Smooth muscle cell (in vitro differentiated cells): ENCODE measurements at regions not wholly inside any gene's neighbourhood (a gene's known extent, or its start where the extent isn't known, plus 50 kb on each side); places are given as distances from the start of the nearest gene placed in this dataset.
A peak's percentile ranks its signal among the peaks of the same experiment; 100 is the strongest.

ENCODE experiments used
- DNase-seq: peaks from one replicate; lab custom pipeline; 2025; ENCODE audit not compliant: unreplicated experiment; lab: John Stamatoyannopoulos, UW
- H2AFZ ChIP-seq: fragments of 200-600 bp; sonication (generic); 2 replicates; pipeline ENCODE4 v1.6.0; 2016; ENCODE audit warnings: antibody characterized with exemption, low read depth, mild to moderate bottlenecking
- H3F3A ChIP-seq: fragments of 200-600 bp; sonication (generic); 2 replicates; pipeline ENCODE4 v1.6.0; 2017; ENCODE audit warnings: antibody characterized with exemption, low read depth
- H3K27ac ChIP-seq: fragments of 200-600 bp; sonication (generic); 2 replicates; pipeline ENCODE4 v1.5.1; 2016; ENCODE audit warnings: low read depth, mild to moderate bottlenecking
- H3K27me3 ChIP-seq: fragments of 200-600 bp; sonication (generic); 2 replicates; pipeline ENCODE4 v1.6.1; 2016; ENCODE audit warnings: low read depth, mild to moderate bottlenecking
- H3K36me3 ChIP-seq: fragments of 200-600 bp; sonication (generic); 2 replicates; pipeline ENCODE4 v1.5.1; 2016; ENCODE audit warnings: low read depth
- H3K4me1 ChIP-seq: fragments of 200-600 bp; sonication (generic); 2 replicates; pipeline ENCODE4 v1.5.1; 2016; ENCODE audit warnings: low read depth
- H3K4me2 ChIP-seq: fragments of 200-600 bp; sonication (generic); 2 replicates; pipeline ENCODE4 v1.6.0; 2016; ENCODE audit warnings: mild to moderate bottlenecking
- H3K4me3 ChIP-seq: fragments of 200-600 bp; sonication (generic); 2 replicates; pipeline ENCODE4 v1.5.1; 2016; ENCODE audit warnings: mild to moderate bottlenecking
- H3K79me2 ChIP-seq: fragments of 200-600 bp; sonication (generic); 2 replicates; pipeline ENCODE4 v1.6.0; 2016; ENCODE audit warnings: low read depth, mild to moderate bottlenecking
- H3K9ac ChIP-seq: fragments of 200-600 bp; sonication (generic); 2 replicates; pipeline ENCODE4 v1.6.0; 2016; ENCODE audit warnings: low read depth
- H3K9me3 ChIP-seq: fragments of 200-600 bp; sonication (generic); replicated peaks from 2 replicates; pipeline ENCODE4 v1.5.1; 2016; ENCODE audit warnings: low read depth
- H4K20me1 ChIP-seq: fragments of 200-600 bp; sonication (generic); 2 replicates; pipeline ENCODE4 v1.6.0; 2016; ENCODE audit warnings: low read depth
- CTCF ChIP-seq: fragments of 200-600 bp; sonication (generic); IDR thresholded peaks from 2 replicates; pipeline ENCODE4 v1.5.1; 2017; ENCODE audit warnings: borderline replicate concordance, mild to moderate bottlenecking, antibody characterized with exemption; ENCODE audit not compliant: insufficient read depth, poor library complexity, severe bottlenecking
- WGBS: methylation state at CpG from one replicate; pipeline ENCODE4 v1.1.7; 2016; ENCODE audit warnings: low lambda C conversion rate; 5-methylcytosine and 5-hydroxymethylcytosine counted together

- Histone ChIP-seq H2AFZ (no peak overlapping the region), H3K9ac (no peak overlapping the region), H3K27me3 (no peaks in the 10 kb centered on the region), H3K79me2 (peaks cover 7% of the 10 kb centered on the region), H3K36me3 (no peaks in the 10 kb centered on the region), H3K4me2 (no peak overlapping the region), H3K9me3 (no peaks in the 10 kb centered on the region), H4K20me1 (no peaks in the 10 kb centered on the region), H3F3A (peaks cover 11% of the 10 kb centered on the region), H3K4me1 (peaks cover 15% of the 10 kb centered on the region), H3K4me3 (no peak overlapping the region), H3K27ac (peak overlapping the region; percentile 100)
- TF ChIP-seq CTCF, result no peak
- no peak for DNase-seq
- 89% methylated on average over 10 of the region's 10 CpGs for WGBS
Measured at GRCh38 chr4:189506080-189506479, 434.6 kb upstream of the FRG1 start.

- Histone ChIP-seq H4K20me1 (no peaks in the 10 kb centered on the region), H3K27ac (peak overlapping the region; percentile 100), H3K9me3 (no peaks in the 10 kb centered on the region), H3K4me1 (peaks cover 8% of the 10 kb centered on the region), H3K79me2 (no peaks in the 10 kb centered on the region), H3K27me3 (no peaks in the 10 kb centered on the region), H3K9ac (no peak overlapping the region), H3K4me2 (no peak overlapping the region), H3K4me3 (no peak overlapping the region), H2AFZ (no peak overlapping the region), H3K36me3 (no peaks in the 10 kb centered on the region), H3F3A (peaks cover 4% of the 10 kb centered on the region)
- DNase-seq, result no peak
- no peak for TF ChIP-seq CTCF
- 87% methylated on average over 2 of the region's 2 CpGs for WGBS
Measured at GRCh38 chr4:189507060-189507459, 433.6 kb upstream of the FRG1 start.

- H3K4me2 ChIP-seq, result no peak overlapping the region
- DNase-seq, result no peak
- H3K9ac ChIP-seq, result no peak overlapping the region
- no peaks in the 10 kb centered on the region for H3K4me1 ChIP-seq
- H3K79me2 ChIP-seq, result no peaks in the 10 kb centered on the region
- 61% methylated on average over 1 of the region's 1 CpG for WGBS
- TF ChIP-seq CTCF, result no peak
- H3K36me3 ChIP-seq, result no peaks in the 10 kb centered on the region
- no peaks in the 10 kb centered on the region for H3K27me3 ChIP-seq
- no peaks in the 10 kb centered on the region for H4K20me1 ChIP-seq
- H3K27ac ChIP-seq, result no peak overlapping the region
- no peak overlapping the region for H3K4me3 ChIP-seq
- H3F3A ChIP-seq, result peaks cover 4% of the 10 kb centered on the region
- peak overlapping the region; percentile 11 for H2AFZ ChIP-seq
- no peaks in the 10 kb centered on the region for H3K9me3 ChIP-seq
Measured at GRCh38 chr4:189510601-189511000, 430.1 kb upstream of the FRG1 start.

GRCh38 chr4:189511581-189511980 lies 429.1 kb upstream of the FRG1 start:
- TF ChIP-seq CTCF, result no peak
- Histone ChIP-seq H3K9ac (no peak overlapping the region), H3K4me3 (no peak overlapping the region), H3K4me2 (no peak overlapping the region), H2AFZ (no peak overlapping the region), H3K27me3 (no peaks in the 10 kb centered on the region), H3K4me1 (no peaks in the 10 kb centered on the region), H4K20me1 (no peaks in the 10 kb centered on the region), H3K9me3 (no peaks in the 10 kb centered on the region), H3K27ac (no peak overlapping the region), H3F3A (peaks cover 4% of the 10 kb centered on the region), H3K36me3 (no peaks in the 10 kb centered on the region), H3K79me2 (no peaks in the 10 kb centered on the region)
- 93% methylated on average over 10 of the region's 10 CpGs for WGBS
- no peak for DNase-seq
